ENCODE measurements at regions not wholly inside any gene's neighbourhood (a gene's known extent, or its start where the extent isn't known, plus 50 kb on each side); places are given as distances from the start of the nearest gene placed in this dataset.

DNA sequence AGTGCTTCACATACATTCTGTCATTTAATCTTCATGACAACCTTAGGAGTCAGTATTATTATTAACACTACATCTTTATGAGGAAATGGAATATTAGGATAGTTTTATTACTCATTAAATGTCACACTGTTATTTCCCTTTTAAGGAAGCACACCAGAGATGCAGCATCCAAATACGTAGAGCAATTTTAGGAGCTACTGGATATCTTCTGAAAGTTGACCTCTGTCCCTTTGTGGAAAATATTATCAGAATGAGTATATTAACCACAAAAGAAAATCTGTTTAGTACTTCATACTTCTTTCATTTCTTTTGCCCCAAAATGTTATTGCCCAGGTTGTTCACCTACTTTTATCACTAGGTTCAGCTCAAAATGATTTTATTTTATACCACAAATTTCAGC lies 72.9 kb upstream of the APCDD1 start:
- H3K79me2 ChIP-seq (ENCODE audit: low read depth): no peaks in the 10 kb centered on the region
- H2AFZ ChIP-seq: no peak overlapping the region
- TF ChIP-seq, protein P1, sequence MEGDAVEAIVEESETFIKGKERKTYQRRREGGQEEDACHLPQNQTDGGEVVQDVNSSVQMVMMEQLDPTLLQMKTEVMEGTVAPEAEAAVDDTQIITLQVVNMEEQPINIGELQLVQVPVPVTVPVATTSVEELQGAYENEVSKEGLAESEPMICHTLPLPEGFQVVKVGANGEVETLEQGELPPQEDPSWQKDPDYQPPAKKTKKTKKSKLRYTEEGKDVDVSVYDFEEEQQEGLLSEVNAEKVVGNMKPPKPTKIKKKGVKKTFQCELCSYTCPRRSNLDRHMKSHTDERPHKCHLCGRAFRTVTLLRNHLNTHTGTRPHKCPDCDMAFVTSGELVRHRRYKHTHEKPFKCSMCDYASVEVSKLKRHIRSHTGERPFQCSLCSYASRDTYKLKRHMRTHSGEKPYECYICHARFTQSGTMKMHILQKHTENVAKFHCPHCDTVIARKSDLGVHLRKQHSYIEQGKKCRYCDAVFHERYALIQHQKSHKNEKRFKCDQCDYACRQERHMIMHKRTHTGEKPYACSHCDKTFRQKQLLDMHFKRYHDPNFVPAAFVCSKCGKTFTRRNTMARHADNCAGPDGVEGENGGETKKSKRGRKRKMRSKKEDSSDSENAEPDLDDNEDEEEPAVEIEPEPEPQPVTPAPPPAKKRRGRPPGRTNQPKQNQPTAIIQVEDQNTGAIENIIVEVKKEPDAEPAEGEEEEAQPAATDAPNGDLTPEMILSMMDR (conservative IDR thresholded peaks at IDR 0.05): no peak
- TF ChIP-seq EZH2 (IDR thresholded peaks at IDR 0.05; ENCODE audit: low read depth): no peak
- no peaks in the 10 kb centered on the region for H3K36me3 ChIP-seq (ENCODE audit: low read depth)
- intact Hi-C loops (cut with micrococcal nuclease; ENCODE audit: unreplicated experiment): no loop called here
- H3K4me2 ChIP-seq: no peak overlapping the region
- CTCF ChIA-PET: no interaction called here
- no peak overlapping the region for H3K4me3 ChIP-seq
- H3F3A ChIP-seq (ENCODE audit: insufficient read depth, low read depth): no peaks in the 10 kb centered on the region
- no TSS peak for BruUV-seq (replicated peaks)
- no peak overlapping the region for H3K27ac ChIP-seq
- H3K9me2 ChIP-seq (ENCODE audit: insufficient read depth): no peaks in the 10 kb centered on the region
- H3K27me3 ChIP-seq (ENCODE audit: insufficient read depth, low read depth): no peaks in the 10 kb centered on the region; the same call in 1 of the 2 replicates
- no peak for DNase-seq
- H4K20me1 ChIP-seq (ENCODE audit: insufficient read depth): no peaks in the 10 kb centered on the region
- H3K9me3 ChIP-seq (ENCODE audit: insufficient read depth, low read depth): no peaks in the 10 kb centered on the region
- no peaks in the 10 kb centered on the region for H3K4me1 ChIP-seq (replicated peaks; ENCODE audit: insufficient read depth)
- POLR2A ChIA-PET (ENCODE audit: unreplicated experiment): no interaction called here

DNA sequence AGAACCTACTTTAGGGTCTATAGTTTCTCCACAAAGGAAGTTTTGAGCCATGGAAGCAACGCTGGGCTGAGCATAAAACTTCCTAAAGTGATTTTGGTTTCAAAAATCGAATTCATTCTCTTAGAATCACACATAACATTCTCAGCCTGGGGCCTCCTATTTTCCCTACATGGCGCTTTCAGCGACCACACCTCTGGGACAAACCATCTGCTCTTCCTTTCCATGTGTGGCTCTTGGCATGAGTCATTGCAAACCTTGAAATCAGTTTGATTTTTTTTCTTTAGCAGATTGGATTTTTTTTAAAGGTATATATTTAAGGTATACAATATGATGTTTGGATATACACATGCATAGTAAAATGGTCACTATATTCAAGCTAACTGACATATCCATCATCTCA lies 72.5 kb upstream of the APCDD1 start:
- intact Hi-C loops (cut with micrococcal nuclease; ENCODE audit: unreplicated experiment): no loop called here
- no peaks in the 10 kb centered on the region for H4K20me1 ChIP-seq (ENCODE audit: insufficient read depth)
- TF ChIP-seq EZH2 (IDR thresholded peaks at IDR 0.05; ENCODE audit: low read depth): no peak
- TF ChIP-seq, protein P1 (conservative IDR thresholded peaks at IDR 0.05): no peak
- no peak overlapping the region for H2AFZ ChIP-seq
- no peaks in the 10 kb centered on the region for H3K9me3 ChIP-seq (ENCODE audit: insufficient read depth, low read depth)
- H3K4me3 ChIP-seq: no peak overlapping the region
- ChIA-PET CTCF (no interaction called here), POLR2A (ENCODE audit: unreplicated experiment) (no interaction called here)
- BruUV-seq (replicated peaks): no TSS peak
- no peaks in the 10 kb centered on the region; the same call in 1 of the 2 replicates for H3K27me3 ChIP-seq (ENCODE audit: insufficient read depth, low read depth)
- no peaks in the 10 kb centered on the region for H3K9me2 ChIP-seq (ENCODE audit: insufficient read depth)
- H3K27ac ChIP-seq: no peak overlapping the region
- DNase-seq: no peak
- no peaks in the 10 kb centered on the region for H3K79me2 ChIP-seq (ENCODE audit: low read depth)
- H3K4me1 ChIP-seq (replicated peaks; ENCODE audit: insufficient read depth): no peaks in the 10 kb centered on the region
- H3K36me3 ChIP-seq (ENCODE audit: low read depth): no peaks in the 10 kb centered on the region
- no peaks in the 10 kb centered on the region for H3F3A ChIP-seq (ENCODE audit: insufficient read depth, low read depth)
- no peak overlapping the region for H3K4me2 ChIP-seq

DNA sequence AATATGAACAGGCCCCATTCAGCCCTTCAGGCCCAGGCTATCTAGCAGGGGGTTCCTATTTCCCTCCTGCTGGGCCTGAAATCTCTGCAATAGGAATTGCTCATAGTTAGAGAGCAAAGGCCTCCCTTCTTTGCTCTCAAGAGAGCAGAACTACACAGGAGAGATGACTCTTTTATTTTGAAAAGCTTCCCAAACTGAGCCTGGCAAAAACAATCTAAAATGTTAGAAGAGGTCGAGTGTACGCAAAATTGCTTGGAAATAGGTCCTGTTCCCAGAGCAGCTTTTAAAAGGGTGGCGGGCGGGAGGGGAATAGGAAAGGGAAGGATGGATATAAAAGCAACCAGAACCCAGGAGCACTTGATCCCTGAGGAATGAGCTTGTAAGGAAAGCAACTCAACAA lies 68.4 kb upstream of the APCDD1 start:
- no peak overlapping the region for H3K4me2 ChIP-seq
- H3K36me3 ChIP-seq (ENCODE audit: low read depth): no peaks in the 10 kb centered on the region
- H3K27ac ChIP-seq: no peak overlapping the region
- ChIA-PET CTCF (no interaction called here), POLR2A (ENCODE audit: unreplicated experiment) (no interaction called here)
- H3F3A ChIP-seq (ENCODE audit: insufficient read depth, low read depth): no peaks in the 10 kb centered on the region
- no peaks in the 10 kb centered on the region for H4K20me1 ChIP-seq (ENCODE audit: insufficient read depth)
- no peak for TF ChIP-seq EZH2 (IDR thresholded peaks at IDR 0.05; ENCODE audit: low read depth)
- TF ChIP-seq, protein P1 (conservative IDR thresholded peaks at IDR 0.05): no peak
- DNase-seq: no peak
- no peaks in the 10 kb centered on the region for H3K4me1 ChIP-seq (replicated peaks; ENCODE audit: insufficient read depth)
- H3K9me3 ChIP-seq (ENCODE audit: insufficient read depth, low read depth): no peaks in the 10 kb centered on the region
- H3K79me2 ChIP-seq (ENCODE audit: low read depth): no peaks in the 10 kb centered on the region
- no TSS peak for BruUV-seq (replicated peaks)
- no peak overlapping the region for H2AFZ ChIP-seq
- no peaks in the 10 kb centered on the region for H3K9me2 ChIP-seq (ENCODE audit: insufficient read depth)
- intact Hi-C loops (cut with micrococcal nuclease; ENCODE audit: unreplicated experiment): no loop called here
- H3K27me3 ChIP-seq (ENCODE audit: insufficient read depth, low read depth): no peaks in the 10 kb centered on the region
- H3K4me3 ChIP-seq: no peak overlapping the region
